Parathyroid adenoma (tissue), 2 donors: ENCODE measurements at regions not wholly inside any gene's neighbourhood (a gene's known extent, or its start where the extent isn't known, plus 50 kb on each side); places are given as distances from the start of the nearest gene placed in this dataset.

Source experiments
- H2AFZ ChIP-seq: fragments of 300-600 bp; sonication (generic); one replicate; pipeline ENCODE4 v1.7.0; 2017; ENCODE audit warnings: antibody characterized with exemption, mild to moderate bottlenecking
- H3K27ac ChIP-seq: fragments of 300-600 bp; sonication (generic); one replicate; pipeline ENCODE4 v1.7.0; 2017
- H3K27me3 ChIP-seq: fragments of 300-600 bp; sonication (generic); one replicate; pipeline ENCODE4 v1.7.0; 2017; ENCODE audit warnings: low read length; ENCODE audit not compliant: control insufficient read depth, insufficient read depth
- H3K36me3 ChIP-seq: fragments of 300-600 bp; sonication (generic); one replicate; pipeline ENCODE4 v1.7.0; 2017; ENCODE audit warnings: low read length; ENCODE audit not compliant: control insufficient read depth, insufficient read depth
- H3K4me1 ChIP-seq: fragments of 300-600 bp; sonication (generic); one replicate; pipeline ENCODE4 v1.7.0; 2017; ENCODE audit warnings: control low read depth
- H3K4me2 ChIP-seq: fragments of 300-600 bp; sonication (generic); one replicate; pipeline ENCODE4 v1.7.0; 2017; ENCODE audit warnings: low read length
- H3K4me3 ChIP-seq: fragments of 300-600 bp; sonication (generic); one replicate; pipeline ENCODE4 v1.7.0; 2017; ENCODE audit warnings: low read depth, low read length
- H3K79me2 ChIP-seq: fragments of 300-600 bp; sonication (generic); one replicate; pipeline ENCODE4 v1.7.0; 2017; ENCODE audit warnings: control low read depth
- H3K9ac ChIP-seq: fragments of 300-600 bp; sonication (generic); one replicate; pipeline ENCODE4 v1.7.0; 2017; ENCODE audit warnings: mild to moderate bottlenecking
- H3K9me3 ChIP-seq: fragments of 300-600 bp; sonication (generic); one replicate; pipeline ENCODE4 v1.7.0; 2017; ENCODE audit warnings: low read length; ENCODE audit not compliant: control insufficient read depth
- TF ChIP-seq, protein P1 (sequence below): fragments of 300-600 bp; sonication (generic); IDR thresholded peaks from one replicate; pipeline ENCODE4 v1.7.0; 2017; ENCODE audit warnings: antibody characterized with exemption, mild to moderate bottlenecking
- donor health status: primary hyperparathyroidism.

GRCh38 chr7:38122501-38122900, 55.5 kb upstream of the STARD3NL start:
- TF ChIP-seq, protein P1, sequence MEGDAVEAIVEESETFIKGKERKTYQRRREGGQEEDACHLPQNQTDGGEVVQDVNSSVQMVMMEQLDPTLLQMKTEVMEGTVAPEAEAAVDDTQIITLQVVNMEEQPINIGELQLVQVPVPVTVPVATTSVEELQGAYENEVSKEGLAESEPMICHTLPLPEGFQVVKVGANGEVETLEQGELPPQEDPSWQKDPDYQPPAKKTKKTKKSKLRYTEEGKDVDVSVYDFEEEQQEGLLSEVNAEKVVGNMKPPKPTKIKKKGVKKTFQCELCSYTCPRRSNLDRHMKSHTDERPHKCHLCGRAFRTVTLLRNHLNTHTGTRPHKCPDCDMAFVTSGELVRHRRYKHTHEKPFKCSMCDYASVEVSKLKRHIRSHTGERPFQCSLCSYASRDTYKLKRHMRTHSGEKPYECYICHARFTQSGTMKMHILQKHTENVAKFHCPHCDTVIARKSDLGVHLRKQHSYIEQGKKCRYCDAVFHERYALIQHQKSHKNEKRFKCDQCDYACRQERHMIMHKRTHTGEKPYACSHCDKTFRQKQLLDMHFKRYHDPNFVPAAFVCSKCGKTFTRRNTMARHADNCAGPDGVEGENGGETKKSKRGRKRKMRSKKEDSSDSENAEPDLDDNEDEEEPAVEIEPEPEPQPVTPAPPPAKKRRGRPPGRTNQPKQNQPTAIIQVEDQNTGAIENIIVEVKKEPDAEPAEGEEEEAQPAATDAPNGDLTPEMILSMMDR, result no peak
- H3K4me2 ChIP-seq, result no peak overlapping the region
- H3K27ac ChIP-seq, result no peak overlapping the region
- H3K9me3 ChIP-seq, result no peaks in the 10 kb centered on the region
- H3K4me3 ChIP-seq, result no peak overlapping the region
- H3K36me3 ChIP-seq, result no peaks in the 10 kb centered on the region
- no peaks in the 10 kb centered on the region for H3K4me1 ChIP-seq
- no peak overlapping the region for H2AFZ ChIP-seq
- H3K79me2 ChIP-seq, result no peaks in the 10 kb centered on the region
- H3K9ac ChIP-seq, result no peak overlapping the region
- no peaks in the 10 kb centered on the region for H3K27me3 ChIP-seq

- Histone ChIP-seq H3K9ac (no peak overlapping the region), H3K36me3 (no peaks in the 10 kb centered on the region), H3K4me3 (no peak overlapping the region), H2AFZ (no peak overlapping the region), H3K79me2 (no peaks in the 10 kb centered on the region), H3K27ac (no peak overlapping the region), H3K4me1 (no peaks in the 10 kb centered on the region), H3K27me3 (no peaks in the 10 kb centered on the region), H3K9me3 (no peaks in the 10 kb centered on the region), H3K4me2 (no peak overlapping the region)
- TF ChIP-seq, protein P1, result no peak
Observed at GRCh38 chr7:38123494-38123893, 54.6 kb upstream of the STARD3NL start.

DNA sequence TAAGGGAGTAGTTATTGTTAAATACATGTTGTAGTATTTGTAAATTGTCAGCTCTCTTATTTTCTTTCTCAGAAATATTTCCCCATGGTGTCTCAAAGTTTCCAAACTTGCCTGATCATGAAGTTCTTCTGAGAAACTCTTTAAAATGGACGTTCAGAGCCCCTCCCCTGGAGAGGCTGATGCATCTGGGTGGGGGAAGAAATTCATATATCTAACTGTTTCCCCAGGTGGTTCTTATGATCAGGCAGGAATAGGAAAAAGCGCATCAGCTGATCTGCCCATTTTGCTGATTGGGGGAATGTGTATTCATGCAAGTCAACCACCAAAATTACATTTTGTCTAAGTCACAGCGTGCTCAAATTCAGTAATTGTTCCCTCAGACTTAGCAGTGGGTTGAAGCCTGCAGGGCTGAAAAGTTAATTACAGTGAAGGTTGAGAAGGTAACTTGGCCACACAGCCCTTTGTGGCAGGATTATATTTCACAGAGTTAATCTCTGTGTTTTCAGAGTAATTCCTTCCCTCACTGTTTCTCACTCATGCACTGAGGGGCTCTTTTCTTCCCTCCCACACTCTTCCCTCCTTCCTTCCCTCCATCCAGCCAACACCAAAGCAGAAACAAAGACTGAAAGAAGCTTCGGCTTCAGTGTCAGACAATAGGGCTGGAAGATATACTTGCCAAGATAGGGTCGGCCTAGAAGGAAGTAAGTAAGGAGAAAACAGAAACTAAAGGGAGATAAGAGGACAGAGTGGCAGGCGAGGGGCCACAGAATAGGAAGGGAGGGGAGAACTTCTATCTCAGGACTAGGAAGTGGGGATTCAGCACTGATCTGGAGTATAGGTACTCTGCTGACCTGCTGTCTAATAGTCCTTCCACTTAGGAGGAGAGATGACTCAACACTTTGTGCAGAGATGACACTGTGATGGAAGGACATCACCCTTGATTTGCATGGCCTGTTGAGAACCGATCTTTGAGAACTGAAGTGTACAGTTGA, 50.5 kb upstream of the STARD3NL start:
- H3K27me3 ChIP-seq, result no peaks in the 10 kb centered on the region
- no peak overlapping the region for H3K4me2 ChIP-seq
- no peak overlapping the region for H2AFZ ChIP-seq
- H3K9ac ChIP-seq, result no peak overlapping the region
- H3K36me3 ChIP-seq, result no peaks in the 10 kb centered on the region
- H3K79me2 ChIP-seq, result no peaks in the 10 kb centered on the region
- peaks cover 2% of the 10 kb centered on the region for H3K9me3 ChIP-seq
- no peak overlapping the region for H3K4me3 ChIP-seq
- no peaks in the 10 kb centered on the region for H3K4me1 ChIP-seq
- TF ChIP-seq, protein P1, result no peak
- H3K27ac ChIP-seq, result no peak overlapping the region
